ENCODE measurements at regions not wholly inside any gene's neighbourhood (a gene's known extent, or its start where the extent isn't known, plus 50 kb on each side); places are given as distances from the start of the nearest gene placed in this dataset.

DNA sequence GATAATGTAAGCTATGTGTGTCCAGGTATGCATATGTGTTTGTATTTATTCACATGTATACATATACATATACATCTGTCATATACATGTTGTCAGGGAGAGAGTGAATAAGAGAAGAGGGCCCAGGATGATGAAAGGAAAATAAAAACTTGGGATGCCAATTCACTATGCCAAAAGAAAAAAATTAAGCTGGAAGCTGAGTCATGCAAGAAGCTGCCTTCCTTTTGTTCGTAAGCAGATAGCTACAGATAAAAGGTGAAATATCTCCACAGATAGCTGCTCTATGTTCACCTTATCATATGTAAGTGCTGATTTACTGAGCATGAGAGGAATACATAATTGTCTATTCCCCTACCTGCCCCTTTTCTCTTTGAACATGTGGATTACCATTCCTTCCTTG, 579.9 kb downstream of the EPM2A start:
- H3K18ac ChIP-seq (ENCODE audit: insufficient read length, low read depth, low read length) = no peak overlapping the region
- no peak overlapping the region for H3K27ac Mint-ChIP-seq
- H2BK15ac ChIP-seq (ENCODE audit: low read depth, low read length) = no peak overlapping the region
- TF ChIP-seq, protein P1, sequence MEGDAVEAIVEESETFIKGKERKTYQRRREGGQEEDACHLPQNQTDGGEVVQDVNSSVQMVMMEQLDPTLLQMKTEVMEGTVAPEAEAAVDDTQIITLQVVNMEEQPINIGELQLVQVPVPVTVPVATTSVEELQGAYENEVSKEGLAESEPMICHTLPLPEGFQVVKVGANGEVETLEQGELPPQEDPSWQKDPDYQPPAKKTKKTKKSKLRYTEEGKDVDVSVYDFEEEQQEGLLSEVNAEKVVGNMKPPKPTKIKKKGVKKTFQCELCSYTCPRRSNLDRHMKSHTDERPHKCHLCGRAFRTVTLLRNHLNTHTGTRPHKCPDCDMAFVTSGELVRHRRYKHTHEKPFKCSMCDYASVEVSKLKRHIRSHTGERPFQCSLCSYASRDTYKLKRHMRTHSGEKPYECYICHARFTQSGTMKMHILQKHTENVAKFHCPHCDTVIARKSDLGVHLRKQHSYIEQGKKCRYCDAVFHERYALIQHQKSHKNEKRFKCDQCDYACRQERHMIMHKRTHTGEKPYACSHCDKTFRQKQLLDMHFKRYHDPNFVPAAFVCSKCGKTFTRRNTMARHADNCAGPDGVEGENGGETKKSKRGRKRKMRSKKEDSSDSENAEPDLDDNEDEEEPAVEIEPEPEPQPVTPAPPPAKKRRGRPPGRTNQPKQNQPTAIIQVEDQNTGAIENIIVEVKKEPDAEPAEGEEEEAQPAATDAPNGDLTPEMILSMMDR (conservative IDR thresholded peaks at IDR 0.05) = no peak
- H3K36me3 Mint-ChIP-seq (ENCODE audit: insufficient read depth in 1 of 3, low read depth in 3 of 3) = peaks cover 7 to 19% (median 10%) of the 10 kb centered on the region in 3 experiments
- H4K8ac ChIP-seq (replicated peaks; ENCODE audit: insufficient read length, low read depth, low read length) = no peak overlapping the region
- no peak overlapping the region for H3K9ac ChIP-seq (ENCODE audit: extremely low read depth, insufficient read length, low read length)
- H3K56ac ChIP-seq (ENCODE audit: insufficient read length, low read depth, low read length) = no peak overlapping the region
- no peak overlapping the region for H2AK5ac ChIP-seq (ENCODE audit: insufficient read length, low read length)
- peaks cover 26 to 27% of the 10 kb centered on the region in 2 experiments for H3K9me3 Mint-ChIP-seq
- peaks cover 3% of the 10 kb centered on the region; the same call in 1 of the 2 replicates for H3K4me1 ChIP-seq (ENCODE audit: insufficient read depth, low read length)
- H3K27me3 ChIP-seq (ENCODE audit: insufficient read depth, low read length) = no peaks in the 10 kb centered on the region
- no peak overlapping the region for H3K14ac ChIP-seq (ENCODE audit: insufficient read depth, low read length)
- H3K27ac ChIP-seq (ENCODE audit: insufficient read length, low read depth, low read length) = no peak overlapping the region
- peaks cover 3% of the 10 kb centered on the region; the same call in 1 of the 2 replicates for H3K27me3 Mint-ChIP-seq (ENCODE audit: low read depth)
- peaks cover 6% of the 10 kb centered on the region for H3K9me3 ChIP-seq (ENCODE audit: control insufficient read depth, low read depth, low read length)
- H2AFZ ChIP-seq (ENCODE audit: low read length) = no peak overlapping the region
- H3T11ph ChIP-seq (ENCODE audit: low read length) = no peak overlapping the region
- no CpG with 5 or more reads among the region's 1 CpG for WGBS (ENCODE audit: extremely low coverage, insufficient read length, low lambda C conversion rate)
- no peaks in the 10 kb centered on the region for H3K79me1 ChIP-seq (ENCODE audit: insufficient read depth, low read depth, low read length, poor library complexity, severe bottlenecking)
- no peak overlapping the region for H2BK20ac ChIP-seq (ENCODE audit: low read depth, low read length, poor library complexity, severe bottlenecking)
- H2BK120ac ChIP-seq (ENCODE audit: low read depth, low read length, poor library complexity, severe bottlenecking) = no peak overlapping the region
- H3K4me2 ChIP-seq (ENCODE audit: insufficient read depth, insufficient read length, low read length) = no peak overlapping the region
- H4K91ac ChIP-seq (ENCODE audit: insufficient read length, low read depth, low read length) = no peak overlapping the region
- no peaks in the 10 kb centered on the region for H3K23me2 ChIP-seq (ENCODE audit: insufficient read length, low read depth, low read length, poor library complexity, severe bottlenecking)
- no peak overlapping the region for H2BK12ac ChIP-seq (ENCODE audit: insufficient read length, low read depth, low read length)
- no peak overlapping the region for H3K4ac ChIP-seq (ENCODE audit: low read depth, low read length)
- no peak for DNase-seq
- H3K23ac ChIP-seq (ENCODE audit: insufficient read length, low read depth, low read length) = no peak overlapping the region
- H3K4me1 Mint-ChIP-seq = peaks cover 7 to 8% of the 10 kb centered on the region in 2 experiments
- H4K20me1 ChIP-seq (ENCODE audit: control insufficient read depth, insufficient read depth, insufficient read length) = no peaks in the 10 kb centered on the region
- no peak overlapping the region for H2BK5ac ChIP-seq (ENCODE audit: insufficient read length, low read length)
- H4K5ac ChIP-seq (ENCODE audit: insufficient read length, low read depth, low read length) = no peak overlapping the region
- no peaks in the 10 kb centered on the region for H3K79me2 ChIP-seq (ENCODE audit: insufficient read depth, low read length)
- H3K4me3 Mint-ChIP-seq = no peak overlapping the region

Measured in H9 (cell line).